Esophagus squamous epithelium (tissue), 4 donors: ENCODE measurements at regions not wholly inside any gene's neighbourhood (a gene's known extent, or its start where the extent isn't known, plus 50 kb on each side); places are given as distances from the start of the nearest gene placed in this dataset.

ENCODE experiments used
- POLR2A ChIP-seq, 4 donors: fragments of 450-650 bp; IDR thresholded peaks; one replicate each; pipeline ENCODE4 v1.6.1; 2017; ENCODE audit warnings: antibody characterized with exemption in 4 of 4, mild to moderate bottlenecking in 4 of 4, moderate library complexity in 3 of 4
- TF ChIP-seq, protein P1 (sequence below), 6 experiments: fragments of 450-650 bp in 4 of 6; fragments of 200-600 bp in 2 of 6; sonication (generic) in 2 of 6; IDR thresholded peaks; one replicate each; pipeline ENCODE4 v1.5.1; 2016 to 2019; ENCODE audit warnings: antibody characterized with exemption in 6 of 6, mild to moderate bottlenecking in 4 of 6, moderate library complexity in 4 of 6

- TF ChIP-seq, protein P1, sequence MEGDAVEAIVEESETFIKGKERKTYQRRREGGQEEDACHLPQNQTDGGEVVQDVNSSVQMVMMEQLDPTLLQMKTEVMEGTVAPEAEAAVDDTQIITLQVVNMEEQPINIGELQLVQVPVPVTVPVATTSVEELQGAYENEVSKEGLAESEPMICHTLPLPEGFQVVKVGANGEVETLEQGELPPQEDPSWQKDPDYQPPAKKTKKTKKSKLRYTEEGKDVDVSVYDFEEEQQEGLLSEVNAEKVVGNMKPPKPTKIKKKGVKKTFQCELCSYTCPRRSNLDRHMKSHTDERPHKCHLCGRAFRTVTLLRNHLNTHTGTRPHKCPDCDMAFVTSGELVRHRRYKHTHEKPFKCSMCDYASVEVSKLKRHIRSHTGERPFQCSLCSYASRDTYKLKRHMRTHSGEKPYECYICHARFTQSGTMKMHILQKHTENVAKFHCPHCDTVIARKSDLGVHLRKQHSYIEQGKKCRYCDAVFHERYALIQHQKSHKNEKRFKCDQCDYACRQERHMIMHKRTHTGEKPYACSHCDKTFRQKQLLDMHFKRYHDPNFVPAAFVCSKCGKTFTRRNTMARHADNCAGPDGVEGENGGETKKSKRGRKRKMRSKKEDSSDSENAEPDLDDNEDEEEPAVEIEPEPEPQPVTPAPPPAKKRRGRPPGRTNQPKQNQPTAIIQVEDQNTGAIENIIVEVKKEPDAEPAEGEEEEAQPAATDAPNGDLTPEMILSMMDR (IDR thresholded peaks at IDR 0.05): no peak
- no peak for TF ChIP-seq POLR2A (IDR thresholded peaks at IDR 0.05)
Measured at GRCh38 chr10:58994226-58995057, 182.0 kb upstream of the PHYHIPL start.
